K562 (cell line): ENCODE measurements at regions not wholly inside any gene's neighbourhood (a gene's known extent, or its start where the extent isn't known, plus 50 kb on each side); places are given as distances from the start of the nearest gene placed in this dataset.

Experiments used
- ATF2 ChIP-seq: sonication (generic); formaldehyde crosslinking; IDR thresholded peaks from 2 replicates; pipeline ENCODE4 v1.8.1; 2022; ENCODE audit warnings: missing genetic modification reagents
- BACH1 ChIP-seq: fragments of 200-800 bp; sonication (Bioruptor generic); IDR thresholded peaks from 2 replicates; pipeline ENCODE4 v1.6.1; 2016; ENCODE audit warnings: missing genetic modification characterization, missing compliant biosample characterization
- ID3 ChIP-seq, 2 experiments: fragments of 250-450 bp in 1 of 2; fragments of 450-650 bp in 1 of 2; sonication (Bioruptor Pico) in 1 of 2; IDR thresholded peaks; 2 replicates each; pipeline versions ENCODE4 v1.6.1 to v1.8.0; 2016 to 2021; ENCODE audit warnings: mild to moderate bottlenecking in 2 of 2, moderate library complexity in 2 of 2, missing compliant biosample characterization in 1 of 2, missing genetic modification characterization in 1 of 2
- JUNB ChIP-seq: fragments of 450-650 bp; formaldehyde crosslinking; conservative IDR thresholded peaks from 2 replicates; pipeline ENCODE4 v1.4.0; 2020; ENCODE audit warnings: mild to moderate bottlenecking
- MAX ChIP-seq: sonication (generic); formaldehyde crosslinking; IDR thresholded peaks from 2 replicates; pipeline ENCODE4 v1.9.0; 2022; ENCODE audit warnings: mild to moderate bottlenecking, missing genetic modification reagents
- MGA ChIP-seq: fragments of 450-650 bp; IDR thresholded peaks from 2 replicates; pipeline ENCODE4 v1.6.1; 2016; ENCODE audit warnings: mild to moderate bottlenecking, moderate library complexity
- POLR2H ChIP-seq: IDR thresholded peaks from 2 replicates; pipeline ENCODE4 v1.6.1; 2016; ENCODE audit warnings: missing genetic modification characterization, low read depth, mild to moderate bottlenecking, control low read depth, missing compliant biosample characterization, moderate library complexity
- THRA ChIP-seq: fragments of 450-650 bp; IDR thresholded peaks from 2 replicates; pipeline ENCODE4 v1.6.1; 2017; ENCODE audit warnings: mild to moderate bottlenecking, moderate library complexity
- ZNF561 ChIP-seq: fragments of 450-650 bp; formaldehyde crosslinking; conservative IDR thresholded peaks from 2 replicates; pipeline ENCODE4 v1.4.0; 2020; ENCODE audit warnings: mild to moderate bottlenecking, moderate library complexity

- TF ChIP-seq MGA, result no peak
- no peak for TF ChIP-seq POLR2H (tag)
- TF ChIP-seq MAX (CRISPR knock-in tag), result no peak
- TF ChIP-seq THRA, result no peak
- no peak for TF ChIP-seq ID3 (CRISPR knock-in tag; IDR thresholded peaks at IDR 0.05)
- TF ChIP-seq ID3 (tag; IDR thresholded peaks at IDR 0.05), result no peak
- no peak for TF ChIP-seq BACH1 (tag)
- TF ChIP-seq JUNB, result no peak
- TF ChIP-seq ZNF561 (CRISPR knock-in tag), result no peak
- no peak for TF ChIP-seq ATF2 (CRISPR knock-in tag)
These were observed 191.3 kb downstream of the EPM2A start (continued) for GRCh38 chr6:145544041-145544440.
